Osteoblast (primary cell): ENCODE measurements at regions not wholly inside any gene's neighbourhood (a gene's known extent, or its start where the extent isn't known, plus 50 kb on each side); places are given as distances from the start of the nearest gene placed in this dataset.

Experiments used
- DNase-seq: peaks from one replicate; pipeline ENCODE4 v3.0.0; 2011; ENCODE audit warnings: low spot score, mixed read lengths; ENCODE audit not compliant: insufficient read length; ENCODE audit errors: missing footprints
- H2AFZ ChIP-seq: 2 replicates; pipeline ENCODE4 v1.6.0; 2011; ENCODE audit warnings: mild to moderate bottlenecking, low read length
- H3K27ac ChIP-seq: 2 replicates; pipeline ENCODE4 v1.5.1; 2011; ENCODE audit warnings: mild to moderate bottlenecking, low read depth, low read length, moderate library complexity
- H3K27me3 ChIP-seq: 2 replicates; pipeline ENCODE4 v1.6.0; 2012; ENCODE audit warnings: mild to moderate bottlenecking, control low read depth, inconsistent platforms, low read length, moderate library complexity; ENCODE audit not compliant: insufficient read depth
- H3K36me3 ChIP-seq: 2 replicates; pipeline ENCODE4 v1.5.1; 2011; ENCODE audit warnings: mild to moderate bottlenecking, low read length, control low read depth, moderate library complexity; ENCODE audit not compliant: insufficient read depth
- H3K4me1 ChIP-seq: 2 replicates; pipeline ENCODE4 v1.5.1; 2011; ENCODE audit warnings: mild to moderate bottlenecking, low read length, control low read depth, moderate library complexity; ENCODE audit not compliant: insufficient read depth
- H3K4me2 ChIP-seq: 2 replicates; pipeline ENCODE4 v1.6.0; 2011; ENCODE audit warnings: mild to moderate bottlenecking, low read length; ENCODE audit not compliant: insufficient read depth
- H3K4me3 ChIP-seq: fragments of 200-600 bp; sonication (generic); 3 replicates; pipeline ENCODE4 v1.5.1; 2012; ENCODE audit warnings: mild to moderate bottlenecking, low read length, inconsistent platforms; ENCODE audit not compliant: insufficient read depth
- H3K79me2 ChIP-seq: 2 replicates; pipeline ENCODE4 v1.6.0; 2012; ENCODE audit warnings: mild to moderate bottlenecking, low read length, control low read depth, inconsistent platforms; ENCODE audit not compliant: insufficient read depth
- H3K9me3 ChIP-seq: 2 replicates; pipeline ENCODE4 v1.5.1; 2011; ENCODE audit warnings: low read depth, low read length, control low read depth
- H4K20me1 ChIP-seq: 2 replicates; pipeline ENCODE4 v1.6.0; 2012; ENCODE audit warnings: mild to moderate bottlenecking, low read length, control low read depth; ENCODE audit not compliant: insufficient read depth
- CTCF ChIP-seq: IDR thresholded peaks from 2 replicates; pipeline ENCODE4 v1.5.1; 2011; ENCODE audit warnings: mild to moderate bottlenecking, low read depth, low read length, moderate library complexity; ENCODE audit errors: extremely low read depth

GRCh38 chr15:62933386-62933785, 109.2 kb upstream of the TPM1 start:
- Histone ChIP-seq H3K36me3 (no peaks in the 10 kb centered on the region), H3K27me3 (no peaks in the 10 kb centered on the region), H3K4me2 (peak overlapping the region; percentile 47), H2AFZ (no peak overlapping the region), H3K9me3 (no peaks in the 10 kb centered on the region), H3K4me3 (no peak overlapping the region), H3K79me2 (no peaks in the 10 kb centered on the region), H4K20me1 (no peaks in the 10 kb centered on the region), H3K27ac (peak overlapping the region; percentile 74), H3K4me1 (peaks cover 58% of the 10 kb centered on the region)
- TF ChIP-seq CTCF, result no peak
- DNase-seq, result no peak

DNA sequence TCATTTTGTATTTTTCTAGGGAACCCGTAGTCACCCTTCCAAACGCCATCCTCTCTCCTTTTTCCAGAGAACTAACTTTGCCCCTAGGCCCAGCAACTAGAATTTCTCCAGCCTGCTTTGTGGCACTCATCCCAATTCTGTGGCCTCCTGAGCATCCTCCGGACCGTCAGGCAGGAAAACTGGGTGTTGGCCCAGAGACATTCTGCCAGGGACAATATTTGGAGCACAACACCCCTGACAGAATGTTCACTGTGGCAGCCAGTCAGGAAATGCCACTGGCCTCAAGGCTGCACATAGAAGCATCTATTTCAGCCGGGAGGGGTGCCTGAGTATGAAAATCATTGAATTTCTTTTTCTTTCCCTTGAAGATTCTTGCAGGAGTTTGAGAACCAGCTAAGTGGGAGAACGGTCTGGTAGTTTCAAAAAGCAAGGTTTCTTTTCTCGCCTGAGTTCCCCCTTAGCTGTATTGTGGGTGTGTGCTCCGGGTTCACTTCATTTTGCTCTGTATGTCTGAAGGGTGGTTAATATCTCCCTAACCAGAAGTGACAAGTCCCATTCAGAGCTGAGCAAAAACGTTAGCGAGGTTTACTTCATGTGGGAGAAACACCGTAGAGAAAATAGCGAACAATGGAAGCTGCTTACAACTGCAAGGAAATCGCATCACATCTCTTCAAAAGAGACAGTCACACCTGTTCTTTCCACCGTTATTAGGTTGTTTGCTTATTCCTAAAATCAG, 108.1 kb upstream of the TPM1 start:
- no peak for DNase-seq
- Histone ChIP-seq H3K36me3 (no peaks in the 10 kb centered on the region), H3K9me3 (no peaks in the 10 kb centered on the region), H3K4me3 (no peak overlapping the region), H4K20me1 (no peaks in the 10 kb centered on the region), H2AFZ (peak overlapping the region; percentile 64), H3K27me3 (no peaks in the 10 kb centered on the region), H3K4me2 (peak overlapping the region; percentile 10), H3K79me2 (no peaks in the 10 kb centered on the region), H3K27ac (peak overlapping the region; percentile 1), H3K4me1 (peaks cover 48% of the 10 kb centered on the region)
- no peak for TF ChIP-seq CTCF

- H2AFZ ChIP-seq, result peak overlapping the region; percentile 83
- no peak overlapping the region for H3K4me3 ChIP-seq
- no peak for TF ChIP-seq CTCF
- H3K79me2 ChIP-seq, result no peaks in the 10 kb centered on the region
- H3K27me3 ChIP-seq, result no peaks in the 10 kb centered on the region
- H3K4me1 ChIP-seq, result peaks cover 50% of the 10 kb centered on the region
- H3K4me2 ChIP-seq, result no peak overlapping the region
- no peaks in the 10 kb centered on the region for H3K36me3 ChIP-seq
- peak overlapping the region; percentile 48 for H3K27ac ChIP-seq
- no peaks in the 10 kb centered on the region for H4K20me1 ChIP-seq
- no peaks in the 10 kb centered on the region for H3K9me3 ChIP-seq
- DNase-seq, result no peak
Measured at GRCh38 chr15:62935300-62936081, 107.1 kb upstream of the TPM1 start.

GRCh38 chr15:62938825-62939224, 103.7 kb upstream of the TPM1 start:
- no peaks in the 10 kb centered on the region for H3K36me3 ChIP-seq
- no peak overlapping the region for H3K4me3 ChIP-seq
- no peak for TF ChIP-seq CTCF
- H2AFZ ChIP-seq, result no peak overlapping the region
- no peaks in the 10 kb centered on the region for H3K9me3 ChIP-seq
- no peak for DNase-seq
- H3K27me3 ChIP-seq, result no peaks in the 10 kb centered on the region
- H3K4me1 ChIP-seq, result peaks cover 46% of the 10 kb centered on the region
- H3K27ac ChIP-seq, result no peak overlapping the region
- H3K4me2 ChIP-seq, result no peak overlapping the region
- no peaks in the 10 kb centered on the region for H3K79me2 ChIP-seq
- no peaks in the 10 kb centered on the region for H4K20me1 ChIP-seq
